ENCODE measurements at regions not wholly inside any gene's neighbourhood (a gene's known extent, or its start where the extent isn't known, plus 50 kb on each side); places are given as distances from the start of the nearest gene placed in this dataset.

DNA sequence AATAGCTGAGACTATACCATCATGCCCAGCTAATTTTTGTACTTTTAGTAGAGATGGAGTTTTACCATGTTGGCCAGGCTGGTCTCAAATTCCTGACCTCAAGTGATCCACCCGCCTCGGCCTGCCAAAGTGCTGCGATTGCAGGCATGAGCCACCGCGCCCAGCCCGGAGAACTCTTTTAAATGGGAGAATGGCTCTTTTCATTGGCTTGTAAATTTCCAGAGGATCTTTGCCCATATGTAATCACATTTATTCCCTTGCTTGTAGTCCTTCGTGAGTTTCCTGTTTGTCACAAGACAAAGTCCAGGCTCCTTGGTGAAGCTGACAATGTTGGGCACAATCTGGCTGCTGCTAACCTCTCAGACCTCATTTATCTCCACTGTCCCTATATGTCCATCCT lies 135.1 kb downstream of the CEP57L1 start:
- TF ChIP-seq POLR2AphosphoS5 (IDR thresholded peaks at IDR 0.05; ENCODE audit: low read depth, low read length) (no peak), SIN3A (IDR thresholded peaks at IDR 0.05; ENCODE audit: borderline replicate concordance, insufficient read depth, low read length) (no peak), TAF1 (IDR thresholded peaks at IDR 0.05; ENCODE audit: borderline replicate concordance, insufficient read depth, low read length) (no peak)

Measured in PFSK-1 (cell line).